ENCODE measurements at regions not wholly inside any gene's neighbourhood (a gene's known extent, or its start where the extent isn't known, plus 50 kb on each side); places are given as distances from the start of the nearest gene placed in this dataset.

- H2BK12ac ChIP-seq (ENCODE audit: low read depth, low read length): no peak overlapping the region
- 91% methylated on average over 2 of the region's 2 CpGs; no CpG with 5 or more reads in 1 of the 2 experiments for WGBS, 2 experiments (ENCODE audit: extremely low coverage in 1 of 2, insufficient coverage in 1 of 2, insufficient read length in 1 of 2, insufficient replicate concordance in 2 of 2, low coverage in 1 of 2, low lambda C conversion rate in 2 of 2, missing lambda C conversion rate in 1 of 2)
- no peak overlapping the region for H2BK5ac ChIP-seq (ENCODE audit: low read depth, low read length)
- H3K56ac ChIP-seq (replicated peaks; ENCODE audit: insufficient read length, low read depth, low read length): no peak overlapping the region
- no peak overlapping the region for H2BK15ac ChIP-seq (ENCODE audit: low read length)
- no peak overlapping the region for H3K4me2 ChIP-seq (ENCODE audit: insufficient read depth in 1 of 2, low read depth in 2 of 2, low read length in 2 of 2)
- ChIA-PET CTCF (ENCODE audit: partially characterized antibody) (no interaction called here), POLR2A (ENCODE audit: partially characterized antibody) (no interaction called here)
- no peaks in the 10 kb centered on the region for H3K79me2 ChIP-seq (ENCODE audit: control insufficient read depth in 1 of 2, insufficient read depth in 2 of 2, low read length in 2 of 2)
- H3K27me3 ChIP-seq (replicated peaks in 1 of 4; ENCODE audit: control insufficient read depth in 3 of 4, extremely low read depth in 1 of 4, insufficient read depth in 3 of 4, low read length in 3 of 4): no peaks in the 10 kb centered on the region
- no peaks in the 10 kb centered on the region for H3K4me1 ChIP-seq (replicated peaks in 1 of 4; ENCODE audit: control insufficient read depth in 3 of 4, insufficient read depth in 4 of 4, low read length in 3 of 4)
- no peak overlapping the region for H3K27ac ChIP-seq (ENCODE audit: low read depth, low read length)
- H4K5ac ChIP-seq (ENCODE audit: insufficient read length, low read depth, low read length): no peak overlapping the region
- H2BK120ac ChIP-seq (replicated peaks; ENCODE audit: low read depth, low read length): no peak overlapping the region
- H2AFZ ChIP-seq (ENCODE audit: low read length): no peak overlapping the region
- no peaks in the 10 kb centered on the region for H4K20me1 ChIP-seq (replicated peaks in 1 of 2; ENCODE audit: control insufficient read depth in 1 of 2, insufficient read depth in 2 of 2, low read length in 2 of 2)
- H4K91ac ChIP-seq (replicated peaks; ENCODE audit: insufficient read length, low read length): no peak overlapping the region
- no peak for TF ChIP-seq RNF2 (IDR thresholded peaks at IDR 0.05; ENCODE audit: borderline replicate concordance, low read depth, low read length, missing control alignments, poor library complexity, severe bottlenecking)
- TF ChIP-seq EGR1 (IDR thresholded peaks at IDR 0.05; ENCODE audit: borderline replicate concordance, low read depth, low read length): no peak
- TF ChIP-seq TAF7 (optimal IDR thresholded peaks at IDR 0.05; ENCODE audit: borderline replicate concordance, low read depth, low read length): no peak
- no peak for TF ChIP-seq SIRT6 (IDR thresholded peaks at IDR 0.05; ENCODE audit: low read length)
- TF ChIP-seq SRF (IDR thresholded peaks at IDR 0.05; ENCODE audit: low read depth, low read length): no peak
- TF ChIP-seq NANOG (IDR thresholded peaks at IDR 0.05; ENCODE audit: insufficient read depth, low read depth, low read length, poor library complexity, severe bottlenecking): no peak
- TF ChIP-seq POLR2AphosphoS5 (IDR thresholded peaks at IDR 0.05; ENCODE audit: low read depth, low read length): no peak
- TF ChIP-seq YY1 (IDR thresholded peaks at IDR 0.05; ENCODE audit: low read depth, low read length): no peak
- TF ChIP-seq JUN (IDR thresholded peaks at IDR 0.05; ENCODE audit: low read depth, low read length): no peak
- TF ChIP-seq BCL11A (IDR thresholded peaks at IDR 0.05; ENCODE audit: low read depth in 2 of 2, low read length in 2 of 2): no peak
- TF ChIP-seq BACH1 (IDR thresholded peaks at IDR 0.05; ENCODE audit: low read length): no peak
- TF ChIP-seq ZNF274 (IDR thresholded peaks at IDR 0.05; ENCODE audit: borderline replicate concordance, extremely low read depth, low read length): no peak
- no peak overlapping the region for H2AK5ac ChIP-seq (ENCODE audit: low read depth, low read length)
- H3K4ac ChIP-seq (replicated peaks; ENCODE audit: insufficient read length, low read depth, low read length): no peak overlapping the region
- no peak overlapping the region for H3K4me3 ChIP-seq (ENCODE audit: extremely low read depth in 1 of 4, insufficient read depth in 2 of 4, low read depth in 3 of 4, low read length in 4 of 4)
- H3K36me3 ChIP-seq (ENCODE audit: control insufficient read depth in 2 of 4, insufficient read depth in 4 of 4, low read length in 3 of 4): no peaks in the 10 kb centered on the region
- H3K23ac ChIP-seq (ENCODE audit: insufficient read length): no peak overlapping the region
- DNase-seq (ENCODE audit: low read depth in 1 of 2, low spot score in 2 of 2) (no peak), FAIRE-seq (no peak)
- H3K9me3 ChIP-seq (ENCODE audit: insufficient read depth in 2 of 2, low read depth in 1 of 2, low read length in 1 of 2): no peaks in the 10 kb centered on the region
- H3K14ac ChIP-seq (ENCODE audit: insufficient read length): no peak overlapping the region
- no peak overlapping the region for H3K9ac ChIP-seq (replicated peaks in 1 of 4; ENCODE audit: extremely low read depth in 1 of 4, low read depth in 3 of 4, low read length in 3 of 4)
- H3K18ac ChIP-seq (ENCODE audit: extremely low read depth, low read length): no peak overlapping the region
- no peak overlapping the region for H4K8ac ChIP-seq (ENCODE audit: extremely low read depth, insufficient read depth, low read length)
- H2BK20ac ChIP-seq (ENCODE audit: low read length): no peak overlapping the region
- H3K79me1 ChIP-seq (ENCODE audit: low read depth, low read length): no peaks in the 10 kb centered on the region
- no peaks in the 10 kb centered on the region for H3K23me2 ChIP-seq (ENCODE audit: low read depth, low read length)
Measured at GRCh38 chr2:538646-539045, 138.6 kb downstream of the TMEM18 start.
